Fibroblast of lung (primary cell): ENCODE measurements at regions not wholly inside any gene's neighbourhood (a gene's known extent, or its start where the extent isn't known, plus 50 kb on each side); places are given as distances from the start of the nearest gene placed in this dataset.

Experiments used
- DNase-seq, 2 donors: peaks; one replicate each; pipeline versions ENCODE4 v3.0.0 to v3.0.0-alpha.2; 2010; ENCODE audit warnings: low read depth in 2 of 2
- H2AFZ ChIP-seq: 2 replicates; pipeline ENCODE4 v1.5.1; 2012; ENCODE audit warnings: low read length, control low read depth, inconsistent platforms
- H3K27ac ChIP-seq: 2 replicates; pipeline ENCODE4 v1.5.1; 2011; ENCODE audit warnings: low read length, control low read depth; ENCODE audit not compliant: insufficient read depth
- H3K27me3 ChIP-seq: 2 replicates; pipeline ENCODE4 v1.5.1; 2011; ENCODE audit warnings: mild to moderate bottlenecking, low read length; ENCODE audit not compliant: control insufficient read depth, insufficient read depth
- H3K36me3 ChIP-seq: 2 replicates; pipeline ENCODE4 v1.5.1; 2011; ENCODE audit warnings: low read length; ENCODE audit not compliant: control insufficient read depth, insufficient read depth
- H3K4me1 ChIP-seq: 2 replicates; pipeline ENCODE4 v1.5.1; 2011; ENCODE audit warnings: low read length; ENCODE audit not compliant: control insufficient read depth, insufficient read depth; ENCODE audit errors: extremely low read depth
- H3K4me2 ChIP-seq: 2 replicates; pipeline ENCODE4 v1.5.1; 2011; ENCODE audit warnings: low read length, control low read depth; ENCODE audit not compliant: insufficient read depth; ENCODE audit errors: extremely low read depth
- H3K4me3 ChIP-seq, 4 experiments: fragments of 200-600 bp in 1 of 4; sonication (generic) in 1 of 4; replicated peaks in 1 of 4; 2 replicates each; pipeline ENCODE4 v1.5.1; 2011 to 2016; ENCODE audit warnings: low read length in 4 of 4, low read depth in 3 of 4, mild to moderate bottlenecking in 3 of 4, control low read depth in 2 of 4, inconsistent platforms in 1 of 4, mixed read lengths in 1 of 4; ENCODE audit not compliant: insufficient read depth in 1 of 4; ENCODE audit errors: control extremely low read depth in 1 of 4
- H3K79me2 ChIP-seq: 2 replicates; pipeline ENCODE4 v1.5.1; 2012; ENCODE audit warnings: mild to moderate bottlenecking, low read length, inconsistent platforms; ENCODE audit not compliant: control insufficient read depth, insufficient read depth
- H3K9ac ChIP-seq: 2 replicates; pipeline ENCODE4 v1.5.1; 2011; ENCODE audit warnings: mild to moderate bottlenecking, low read length, control low read depth; ENCODE audit not compliant: insufficient read depth
- H3K9me3 ChIP-seq: 2 replicates; pipeline ENCODE4 v1.5.1; 2012; ENCODE audit warnings: low read depth, low read length; ENCODE audit not compliant: control insufficient read depth, insufficient read depth
- H4K20me1 ChIP-seq: 2 replicates; pipeline ENCODE4 v1.5.1; 2011; ENCODE audit warnings: low read length; ENCODE audit not compliant: control insufficient read depth, insufficient read depth; ENCODE audit errors: extremely low read depth
- EZH2 ChIP-seq: IDR thresholded peaks from 2 replicates; pipeline ENCODE4 v1.5.1; 2012; ENCODE audit warnings: low read length, control low read depth, mild to moderate bottlenecking; ENCODE audit errors: missing control alignments
- TF ChIP-seq, protein P1 (sequence below), 2 donors: IDR thresholded peaks in 1 of 2; conservative IDR thresholded peaks in 1 of 2; 1 replicate in 1 of 2; 2 replicates in 1 of 2; pipeline ENCODE4 v1.5.1; 2011 to 2012; ENCODE audit warnings: low read length in 2 of 2, control low read depth in 1 of 2, inconsistent platforms in 1 of 2, low read depth in 1 of 2, mild to moderate bottlenecking in 1 of 2

- Histone ChIP-seq H3K4me3 (no peak overlapping the region), H3K4me1 (peaks cover 8% of the 10 kb centered on the region), H3K4me2 (no peak overlapping the region), H3K9ac (no peak overlapping the region), H3K27ac (peak overlapping the region; percentile 65), H3K9me3 (no peaks in the 10 kb centered on the region), H2AFZ (no peak overlapping the region), H4K20me1 (no peaks in the 10 kb centered on the region), H3K36me3 (no peaks in the 10 kb centered on the region), H3K27me3 (no peaks in the 10 kb centered on the region), H3K79me2 (no peaks in the 10 kb centered on the region)
- no peak for TF ChIP-seq EZH2
- TF ChIP-seq, protein P1, sequence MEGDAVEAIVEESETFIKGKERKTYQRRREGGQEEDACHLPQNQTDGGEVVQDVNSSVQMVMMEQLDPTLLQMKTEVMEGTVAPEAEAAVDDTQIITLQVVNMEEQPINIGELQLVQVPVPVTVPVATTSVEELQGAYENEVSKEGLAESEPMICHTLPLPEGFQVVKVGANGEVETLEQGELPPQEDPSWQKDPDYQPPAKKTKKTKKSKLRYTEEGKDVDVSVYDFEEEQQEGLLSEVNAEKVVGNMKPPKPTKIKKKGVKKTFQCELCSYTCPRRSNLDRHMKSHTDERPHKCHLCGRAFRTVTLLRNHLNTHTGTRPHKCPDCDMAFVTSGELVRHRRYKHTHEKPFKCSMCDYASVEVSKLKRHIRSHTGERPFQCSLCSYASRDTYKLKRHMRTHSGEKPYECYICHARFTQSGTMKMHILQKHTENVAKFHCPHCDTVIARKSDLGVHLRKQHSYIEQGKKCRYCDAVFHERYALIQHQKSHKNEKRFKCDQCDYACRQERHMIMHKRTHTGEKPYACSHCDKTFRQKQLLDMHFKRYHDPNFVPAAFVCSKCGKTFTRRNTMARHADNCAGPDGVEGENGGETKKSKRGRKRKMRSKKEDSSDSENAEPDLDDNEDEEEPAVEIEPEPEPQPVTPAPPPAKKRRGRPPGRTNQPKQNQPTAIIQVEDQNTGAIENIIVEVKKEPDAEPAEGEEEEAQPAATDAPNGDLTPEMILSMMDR (conservative IDR thresholded peaks at IDR 0.05 in 1 of 2, IDR thresholded peaks at IDR 0.05 in 1 of 2; ENCODE audit: low read depth in 1 of 2, low read length in 2 of 2) = no peak
- DNase-seq = no peak
Observed at GRCh38 chrX:109848461-109849050, 115.5 kb upstream of the ACSL4 start.

DNA sequence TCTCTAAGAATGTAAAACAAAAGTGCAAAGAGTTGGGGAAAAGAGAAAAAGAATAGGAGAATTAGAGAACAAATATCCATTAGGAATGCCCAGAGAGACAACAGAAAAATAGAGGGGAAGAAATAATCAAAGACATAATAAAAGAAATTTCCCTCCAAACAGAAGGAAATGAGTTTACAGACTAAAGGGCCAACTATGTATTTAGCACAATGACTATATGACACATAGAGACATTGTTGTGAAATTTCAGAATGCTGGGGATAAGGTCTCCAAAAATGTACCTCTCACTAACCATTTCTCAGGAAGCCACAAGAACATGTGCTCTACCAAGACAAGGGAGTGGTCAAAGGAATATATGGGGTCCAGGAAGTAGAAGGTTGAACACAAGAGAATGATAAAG lies 121.0 kb upstream of the ACSL4 start:
- no peak overlapping the region for H2AFZ ChIP-seq
- no peaks in the 10 kb centered on the region for H3K79me2 ChIP-seq
- H3K9ac ChIP-seq = no peak overlapping the region
- no peak for DNase-seq
- H3K27ac ChIP-seq = no peak overlapping the region
- H3K4me2 ChIP-seq = no peak overlapping the region
- H3K27me3 ChIP-seq = no peaks in the 10 kb centered on the region
- no peaks in the 10 kb centered on the region for H4K20me1 ChIP-seq
- no peaks in the 10 kb centered on the region for H3K36me3 ChIP-seq
- no peak overlapping the region for H3K4me3 ChIP-seq
- TF ChIP-seq, protein P1 (conservative IDR thresholded peaks at IDR 0.05 in 1 of 2, IDR thresholded peaks at IDR 0.05 in 1 of 2; ENCODE audit: low read depth in 1 of 2, low read length in 2 of 2) = no peak
- TF ChIP-seq EZH2 = no peak
- H3K4me1 ChIP-seq = no peaks in the 10 kb centered on the region
- H3K9me3 ChIP-seq = no peaks in the 10 kb centered on the region

- TF ChIP-seq EZH2 = no peak
- TF ChIP-seq, protein P1 (conservative IDR thresholded peaks at IDR 0.05 in 1 of 2, IDR thresholded peaks at IDR 0.05 in 1 of 2; ENCODE audit: low read depth in 1 of 2, low read length in 2 of 2) = no peak
- no peak overlapping the region for H2AFZ ChIP-seq
- H3K4me3 ChIP-seq = no peak overlapping the region
- no peak for DNase-seq
- H3K27me3 ChIP-seq = no peaks in the 10 kb centered on the region
- H3K4me1 ChIP-seq = no peaks in the 10 kb centered on the region
- H4K20me1 ChIP-seq = no peaks in the 10 kb centered on the region
- H3K4me2 ChIP-seq = no peak overlapping the region
- no peaks in the 10 kb centered on the region for H3K79me2 ChIP-seq
- no peaks in the 10 kb centered on the region for H3K36me3 ChIP-seq
- H3K9ac ChIP-seq = no peak overlapping the region
- no peaks in the 10 kb centered on the region for H3K9me3 ChIP-seq
- no peak overlapping the region for H3K27ac ChIP-seq
Observed at GRCh38 chrX:109855501-109855900, 122.4 kb upstream of the ACSL4 start.
